Fibroblast of skin of right biceps (primary cell): ENCODE measurements at regions not wholly inside any gene's neighbourhood (a gene's known extent, or its start where the extent isn't known, plus 50 kb on each side); places are given as distances from the start of the nearest gene placed in this dataset.

ENCODE experiments used
- DNase-seq: peaks from one replicate; pipeline ENCODE4 v3.0.0-alpha.2; 2013

DNA sequence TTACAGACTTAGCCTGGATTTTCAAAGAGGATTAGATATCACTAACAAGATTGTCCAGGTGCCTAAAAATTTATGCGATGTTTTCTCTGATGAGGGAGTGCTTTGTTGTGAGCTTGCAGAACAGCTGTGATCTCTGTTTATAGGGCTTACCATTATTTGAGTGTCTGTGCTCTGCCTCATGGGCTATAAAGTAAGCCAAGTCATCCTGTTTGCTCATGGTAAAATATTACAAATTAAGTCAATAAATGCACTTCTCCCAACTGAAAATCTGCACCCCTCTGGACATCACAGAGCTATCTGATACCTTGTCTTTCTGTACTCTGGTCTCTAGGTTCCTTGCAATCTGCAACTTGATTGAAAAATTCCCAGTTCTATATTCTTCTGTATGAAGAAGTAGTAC, 293.4 kb upstream of the ACTBL2 start:
- DNase-seq, result no peak

- DNase-seq, result no peak
Measured at GRCh38 chr5:57774439-57774838, 291.8 kb upstream of the ACTBL2 start.

GRCh38 chr5:57772512-57772911, 289.9 kb upstream of the ACTBL2 start:
- DNase-seq, result no peak

GRCh38 chr5:57770039-57770438, 287.4 kb upstream of the ACTBL2 start:
- no peak for DNase-seq

- no peak for DNase-seq
Measured at GRCh38 chr5:57768745-57769144, 286.1 kb upstream of the ACTBL2 start.

GRCh38 chr5:57764479-57765089, 282.0 kb upstream of the ACTBL2 start:
- DNase-seq, result no peak

- DNase-seq, result no peak
Measured at GRCh38 chr5:57761513-57761912, 278.9 kb upstream of the ACTBL2 start.

DNA sequence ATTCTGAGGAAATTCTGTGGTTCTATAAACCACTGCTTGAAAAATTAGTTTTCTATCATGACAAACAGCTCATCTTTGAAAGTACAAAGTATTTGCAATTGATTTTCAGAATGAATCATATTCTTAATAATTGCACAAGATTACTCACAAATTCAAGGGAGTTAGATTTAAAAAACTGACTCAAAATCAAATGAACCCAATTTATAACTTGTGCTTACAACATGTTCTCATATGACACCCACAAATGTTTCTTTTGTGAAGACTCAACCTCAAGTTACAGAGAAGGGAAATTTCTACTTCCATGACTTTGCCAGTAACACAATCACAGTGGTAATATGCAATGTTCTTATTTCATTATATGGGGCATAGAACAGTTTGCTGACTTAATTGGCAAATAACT, 272.0 kb upstream of the ACTBL2 start:
- peak; percentile 15 for DNase-seq

DNA sequence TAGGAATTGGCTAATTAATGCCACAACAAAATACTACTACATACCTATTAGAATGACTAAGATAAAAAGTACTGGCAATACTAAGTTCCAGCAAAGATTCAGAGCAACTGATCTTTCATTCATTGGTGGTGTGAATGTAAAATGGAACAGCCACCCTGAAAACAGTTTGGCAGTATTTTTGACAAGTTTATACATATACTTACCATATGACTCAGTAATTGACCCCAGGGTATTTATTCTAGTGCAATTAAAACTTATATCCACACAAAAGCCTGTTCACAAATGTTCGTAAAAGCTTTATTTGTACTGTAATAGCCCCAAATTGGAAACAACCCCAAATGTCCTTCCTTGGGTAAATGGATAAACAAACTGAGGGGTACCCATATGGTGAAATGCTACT, 270.8 kb upstream of the ACTBL2 start:
- DNase-seq, result no peak

DNA sequence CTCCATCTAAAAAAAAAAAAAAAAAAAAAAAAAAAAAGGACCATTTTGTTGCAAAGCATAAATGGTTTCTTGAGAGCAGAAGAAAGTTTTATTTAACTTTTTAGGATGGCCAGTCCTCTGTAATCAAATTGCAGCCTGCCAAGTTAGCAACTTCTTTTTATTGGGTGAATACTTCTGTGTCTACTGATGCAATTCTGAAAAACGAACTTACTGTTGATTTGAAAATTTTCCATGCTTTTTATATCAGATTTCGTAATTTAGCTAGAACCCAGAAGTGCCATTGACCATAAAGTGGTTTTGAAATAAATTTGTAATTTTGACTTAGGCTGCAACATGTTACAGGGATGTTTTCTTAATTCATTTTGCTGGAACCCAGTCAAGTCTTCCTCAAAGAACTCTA, 269.1 kb upstream of the ACTBL2 start:
- no peak for DNase-seq

DNA sequence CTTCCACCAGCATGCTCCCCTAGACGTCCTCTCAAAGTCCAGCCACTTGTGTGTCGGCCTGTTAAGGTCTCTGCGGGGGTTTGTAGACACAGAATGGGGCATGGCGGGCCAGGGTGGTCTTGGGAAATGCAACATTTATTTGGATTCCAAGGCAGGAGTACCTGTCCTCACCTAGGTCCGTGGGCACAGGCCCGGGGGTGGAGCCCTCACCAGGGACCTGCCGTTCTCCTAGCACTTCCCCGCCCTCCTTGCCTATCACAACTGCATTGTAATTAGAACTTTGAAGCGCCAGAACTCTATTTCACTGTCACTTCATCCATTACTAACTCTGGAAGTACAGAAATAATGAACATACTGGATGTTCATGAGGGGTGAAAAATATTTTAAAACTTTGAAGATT, 268.3 kb upstream of the ACTBL2 start:
- DNase-seq, result no peak

- DNase-seq, result no peak
Measured at GRCh38 chr5:57750282-57750681, 267.7 kb upstream of the ACTBL2 start.

DNA sequence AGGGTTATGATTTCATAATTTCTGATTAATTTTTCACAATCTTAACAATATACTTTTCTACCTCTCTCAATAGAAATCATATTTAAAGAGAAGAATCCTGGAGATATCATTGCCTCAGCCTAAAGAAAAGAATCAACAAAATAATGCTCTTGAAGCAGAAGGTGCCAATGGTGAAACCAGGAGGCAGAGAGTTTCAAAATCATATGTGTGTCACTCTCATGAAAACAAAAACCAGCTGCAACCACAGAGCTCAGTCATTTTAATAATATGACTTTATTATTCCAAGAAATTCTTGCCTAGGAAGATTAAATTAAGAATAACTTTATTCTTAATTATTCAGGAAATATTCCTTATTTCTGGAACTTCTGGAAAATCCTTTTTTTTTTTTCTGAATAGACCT, 266.8 kb upstream of the ACTBL2 start:
- DNase-seq, result no peak

- DNase-seq, result no peak
Measured at GRCh38 chr5:57745700-57746651, 263.4 kb upstream of the ACTBL2 start.

GRCh38 chr5:57745029-57745428, 262.4 kb upstream of the ACTBL2 start:
- DNase-seq, result no peak

DNA sequence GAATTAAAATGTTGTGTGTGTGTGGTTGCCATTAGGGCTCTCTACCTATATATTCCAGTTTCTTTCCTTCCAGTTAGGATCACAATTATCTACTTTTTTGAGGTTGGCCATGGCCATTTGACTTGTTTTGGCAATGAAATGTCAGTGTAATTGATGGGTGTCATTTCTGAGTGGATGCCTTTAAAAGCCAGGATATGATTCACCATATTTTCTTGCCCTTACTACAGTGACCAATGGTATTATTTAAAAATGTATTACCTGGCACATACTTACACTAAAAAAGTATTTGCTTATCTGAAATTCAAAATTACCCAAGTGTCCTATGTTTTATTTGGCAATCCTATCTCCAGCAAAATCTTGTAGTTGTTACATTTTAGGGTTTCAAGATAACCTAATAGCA, 258.7 kb upstream of the ACTBL2 start:
- no peak for DNase-seq

DNA sequence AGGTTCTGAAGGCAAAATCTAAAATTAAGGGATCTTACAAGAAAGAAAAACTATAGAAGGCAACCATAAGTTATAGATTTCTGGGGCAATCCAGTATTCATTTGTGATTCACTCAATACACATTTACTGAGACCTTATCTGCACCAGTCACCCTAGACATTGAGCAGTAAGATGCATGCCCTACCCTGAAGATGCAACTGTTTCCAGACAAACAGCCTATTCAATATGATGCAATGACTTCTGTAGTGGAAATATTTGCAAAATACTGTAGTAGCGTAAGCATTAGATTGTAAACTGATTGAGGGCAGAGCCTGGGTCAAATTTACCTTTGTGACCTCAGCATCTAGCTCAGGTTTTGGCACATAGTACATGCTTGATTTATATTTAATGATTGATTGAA, 256.2 kb upstream of the ACTBL2 start:
- no peak for DNase-seq

DNA sequence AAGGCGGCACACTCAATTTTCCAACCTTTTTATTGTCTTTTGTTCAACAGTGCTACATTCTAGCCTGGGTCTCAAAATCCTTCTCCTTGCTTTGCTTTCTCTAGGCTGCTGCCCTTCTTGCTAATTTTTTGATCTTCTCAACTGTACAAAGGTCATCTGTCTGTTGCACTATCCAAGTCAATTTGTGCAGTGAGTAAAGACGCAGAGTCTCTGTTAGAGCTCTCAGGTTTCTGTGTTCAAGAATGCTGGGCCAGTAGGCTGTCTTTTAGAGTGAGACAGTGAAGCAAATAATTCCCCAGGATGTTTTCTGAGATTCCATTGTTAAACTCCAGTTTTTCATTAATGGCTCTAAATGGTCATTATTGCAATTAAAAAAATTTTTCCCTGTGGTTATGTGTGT, 255.7 kb upstream of the ACTBL2 start:
- no peak for DNase-seq

DNA sequence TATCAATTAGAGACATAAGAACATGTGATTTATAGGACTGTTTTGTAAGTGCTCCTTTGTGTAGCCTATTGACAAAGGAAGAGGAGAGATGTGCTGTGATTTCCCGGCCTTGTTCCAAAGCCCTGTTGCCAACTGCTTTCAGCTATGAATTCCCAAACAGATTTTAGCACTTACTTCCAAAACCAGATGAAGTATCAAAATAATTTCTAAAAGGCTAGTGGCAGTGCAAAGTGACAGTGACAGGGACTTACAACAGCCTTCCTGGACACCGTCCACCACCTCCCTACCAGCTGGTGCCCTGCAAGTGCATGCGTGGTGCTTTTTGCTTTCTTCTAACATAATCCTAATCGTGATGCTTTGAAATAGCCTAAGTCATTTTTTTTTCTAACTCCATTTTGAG, 254.1 kb upstream of the ACTBL2 start:
- no peak for DNase-seq

- DNase-seq, result peak; percentile 93
Measured at GRCh38 chr5:57735279-57736153, 252.9 kb upstream of the ACTBL2 start.

DNA sequence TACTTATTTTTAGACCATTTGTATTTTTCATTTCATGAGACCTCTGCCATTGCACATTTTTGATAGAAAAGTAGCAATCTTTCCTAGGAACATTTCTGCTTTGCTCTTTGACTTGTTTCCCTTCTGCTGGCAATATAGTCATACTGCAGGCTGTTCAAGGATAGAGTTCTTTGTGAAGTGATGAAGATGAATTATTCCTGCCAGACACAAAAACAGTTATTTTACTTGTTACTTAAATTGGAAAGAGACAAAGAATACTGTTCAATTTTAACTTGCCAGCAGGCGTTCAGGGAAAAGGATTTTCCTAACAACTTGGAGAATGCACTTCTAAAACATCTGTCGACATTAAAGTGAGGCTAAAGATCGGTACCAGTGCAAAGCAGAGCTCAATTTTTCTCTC, 251.7 kb upstream of the ACTBL2 start:
- no peak for DNase-seq

- DNase-seq, result no peak
Measured at GRCh38 chr5:57727591-57727990, 245.0 kb upstream of the ACTBL2 start.
